Type B pancreatic cell (in vitro differentiated cells): ENCODE measurements at regions not wholly inside any gene's neighbourhood (a gene's known extent, or its start where the extent isn't known, plus 50 kb on each side); places are given as distances from the start of the nearest gene placed in this dataset.

Source experiments
- DNase-seq: peaks from one replicate; pipeline ENCODE4 v3.0.0; 2021; ENCODE audit warnings: mixed read lengths; ENCODE audit not compliant: unreplicated experiment; ENCODE audit errors: extremely low spot score
- H3K27ac Mint-ChIP-seq: 2 replicates; pipeline ENCODE4 v1.8.0; 2021; ENCODE audit warnings: mild to moderate bottlenecking, mixed read lengths
- H3K27me3 Mint-ChIP-seq: 2 replicates; pipeline ENCODE4 v1.8.0; 2021; ENCODE audit warnings: mixed read lengths
- H3K36me3 Mint-ChIP-seq: 2 replicates; pipeline ENCODE4 v1.8.0; 2021; ENCODE audit warnings: mixed read lengths
- H3K4me1 Mint-ChIP-seq: one replicate; pipeline ENCODE4 v1.8.0; 2021; ENCODE audit warnings: mixed read lengths; ENCODE audit not compliant: unreplicated experiment
- H3K4me3 Mint-ChIP-seq: 2 replicates; pipeline ENCODE4 v1.8.0; 2021; ENCODE audit warnings: mild to moderate bottlenecking, mixed read lengths
- H3K9me3 Mint-ChIP-seq: 2 replicates; pipeline ENCODE4 v1.8.0; 2021; ENCODE audit warnings: mixed read lengths
- TF ChIP-seq, protein P1 (sequence below): fragments of 200-600 bp; sonication (generic); conservative IDR thresholded peaks from 2 replicates; pipeline ENCODE4 v1.5.0; 2021; ENCODE audit warnings: antibody characterized with exemption, mild to moderate bottlenecking

DNA sequence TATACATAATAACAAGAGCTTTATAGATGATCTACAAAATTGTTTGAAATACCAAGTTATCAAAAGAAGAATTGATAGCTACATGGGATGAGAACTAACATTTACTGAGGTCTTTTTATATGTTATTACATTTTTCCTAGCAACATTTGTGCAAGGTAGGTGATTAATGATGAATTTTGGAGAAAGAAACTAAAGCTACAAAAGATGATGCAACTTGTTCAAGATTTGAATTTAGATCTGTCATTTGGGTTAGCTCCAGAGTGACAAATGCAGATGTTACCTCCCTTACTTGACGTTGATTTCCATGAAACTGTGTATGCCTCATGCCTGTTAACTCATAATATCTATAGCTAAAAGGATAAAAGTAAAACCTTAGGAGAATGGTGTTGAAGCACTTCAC, 84.5 kb upstream of the EYA4 start:
- no peak for DNase-seq
- H3K4me3 Mint-ChIP-seq: no peak overlapping the region
- TF ChIP-seq, protein P1, sequence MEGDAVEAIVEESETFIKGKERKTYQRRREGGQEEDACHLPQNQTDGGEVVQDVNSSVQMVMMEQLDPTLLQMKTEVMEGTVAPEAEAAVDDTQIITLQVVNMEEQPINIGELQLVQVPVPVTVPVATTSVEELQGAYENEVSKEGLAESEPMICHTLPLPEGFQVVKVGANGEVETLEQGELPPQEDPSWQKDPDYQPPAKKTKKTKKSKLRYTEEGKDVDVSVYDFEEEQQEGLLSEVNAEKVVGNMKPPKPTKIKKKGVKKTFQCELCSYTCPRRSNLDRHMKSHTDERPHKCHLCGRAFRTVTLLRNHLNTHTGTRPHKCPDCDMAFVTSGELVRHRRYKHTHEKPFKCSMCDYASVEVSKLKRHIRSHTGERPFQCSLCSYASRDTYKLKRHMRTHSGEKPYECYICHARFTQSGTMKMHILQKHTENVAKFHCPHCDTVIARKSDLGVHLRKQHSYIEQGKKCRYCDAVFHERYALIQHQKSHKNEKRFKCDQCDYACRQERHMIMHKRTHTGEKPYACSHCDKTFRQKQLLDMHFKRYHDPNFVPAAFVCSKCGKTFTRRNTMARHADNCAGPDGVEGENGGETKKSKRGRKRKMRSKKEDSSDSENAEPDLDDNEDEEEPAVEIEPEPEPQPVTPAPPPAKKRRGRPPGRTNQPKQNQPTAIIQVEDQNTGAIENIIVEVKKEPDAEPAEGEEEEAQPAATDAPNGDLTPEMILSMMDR: no peak
- peaks cover 13% of the 10 kb centered on the region for H3K9me3 Mint-ChIP-seq
- no peaks in the 10 kb centered on the region for H3K36me3 Mint-ChIP-seq
- no peak overlapping the region for H3K27ac Mint-ChIP-seq
- H3K27me3 Mint-ChIP-seq: peaks cover 12% of the 10 kb centered on the region
- peaks cover 17% of the 10 kb centered on the region for H3K4me1 Mint-ChIP-seq

DNA sequence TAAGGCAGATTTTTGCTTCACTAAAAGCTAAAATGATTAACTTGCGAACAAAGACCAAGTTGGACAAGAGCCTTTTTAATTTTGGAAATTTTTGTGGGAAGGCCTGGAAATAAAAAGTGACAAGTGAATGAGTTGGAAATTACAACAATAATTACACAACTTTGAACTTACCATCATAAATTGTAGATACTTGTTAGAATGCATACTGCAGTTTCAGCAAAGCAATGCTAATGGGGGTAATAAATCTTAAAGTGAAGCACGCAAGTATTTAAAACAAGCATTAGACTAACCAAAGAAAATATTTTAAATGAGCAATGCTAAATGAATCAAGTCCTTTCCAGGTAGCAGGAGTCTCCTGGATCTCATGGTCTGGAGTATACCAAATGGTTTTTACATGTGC, 83.2 kb upstream of the EYA4 start:
- DNase-seq: no peak
- no peaks in the 10 kb centered on the region for H3K36me3 Mint-ChIP-seq
- peaks cover 5% of the 10 kb centered on the region for H3K27me3 Mint-ChIP-seq
- peaks cover 5% of the 10 kb centered on the region for H3K9me3 Mint-ChIP-seq
- TF ChIP-seq, protein P1: no peak
- no peak overlapping the region for H3K27ac Mint-ChIP-seq
- H3K4me3 Mint-ChIP-seq: no peak overlapping the region
- H3K4me1 Mint-ChIP-seq: peaks cover 17% of the 10 kb centered on the region

DNA sequence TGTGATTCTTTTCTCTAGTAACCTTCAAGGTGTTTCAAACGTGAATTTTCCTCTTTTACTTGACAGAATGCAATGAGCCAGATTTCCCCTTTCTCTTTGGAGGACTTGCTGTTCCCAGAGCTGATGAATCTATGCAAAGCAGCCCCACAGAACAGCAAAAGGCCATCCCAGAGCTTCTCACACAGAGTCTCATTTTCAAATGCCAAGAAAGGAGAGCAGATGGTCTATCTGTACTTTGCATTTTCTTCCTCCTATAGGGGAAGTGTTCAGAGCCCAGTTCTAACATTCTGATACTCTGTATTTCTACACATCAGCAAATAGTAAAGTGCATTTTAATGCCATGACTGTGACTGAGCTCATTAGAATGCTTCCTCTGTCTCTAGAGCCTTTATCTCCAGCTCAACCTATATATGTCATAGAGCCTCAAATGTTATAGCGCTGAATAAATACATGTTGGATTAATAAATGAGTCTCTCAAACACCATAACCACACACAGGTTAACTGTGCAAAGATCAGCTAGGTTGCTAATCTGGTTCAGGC, 81.8 kb upstream of the EYA4 start:
- Mint-ChIP-seq H3K27ac (no peak overlapping the region), H3K9me3 (no peaks in the 10 kb centered on the region), H3K36me3 (no peaks in the 10 kb centered on the region), H3K27me3 (peaks cover 8% of the 10 kb centered on the region), H3K4me1 (peaks cover 17% of the 10 kb centered on the region), H3K4me3 (no peak overlapping the region)
- DNase-seq: no peak
- TF ChIP-seq, protein P1: no peak

DNA sequence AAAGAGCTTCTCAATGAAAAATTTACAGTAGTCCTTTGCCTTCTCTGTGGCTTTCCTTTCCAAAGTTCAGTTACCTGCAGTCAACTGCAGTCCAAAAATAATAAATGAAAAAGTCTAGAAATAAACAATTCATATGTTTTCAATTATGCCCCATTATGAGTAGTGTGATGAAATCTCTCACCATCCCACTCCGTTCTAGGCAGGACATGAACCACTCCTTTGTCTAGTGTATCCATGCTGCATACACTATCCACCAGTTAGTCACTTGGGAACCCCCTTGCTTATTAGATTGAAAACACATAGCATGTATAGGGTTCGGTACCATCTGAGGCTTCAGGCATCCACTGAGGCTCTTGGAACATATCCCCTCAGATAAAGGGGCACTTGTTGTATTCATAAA, 80.6 kb upstream of the EYA4 start:
- DNase-seq: no peak
- Mint-ChIP-seq H3K9me3 (no peaks in the 10 kb centered on the region), H3K27me3 (peaks cover 11% of the 10 kb centered on the region), H3K4me3 (no peak overlapping the region), H3K36me3 (no peaks in the 10 kb centered on the region), H3K27ac (no peak overlapping the region), H3K4me1 (peaks cover 17% of the 10 kb centered on the region)
- TF ChIP-seq, protein P1: no peak

DNA sequence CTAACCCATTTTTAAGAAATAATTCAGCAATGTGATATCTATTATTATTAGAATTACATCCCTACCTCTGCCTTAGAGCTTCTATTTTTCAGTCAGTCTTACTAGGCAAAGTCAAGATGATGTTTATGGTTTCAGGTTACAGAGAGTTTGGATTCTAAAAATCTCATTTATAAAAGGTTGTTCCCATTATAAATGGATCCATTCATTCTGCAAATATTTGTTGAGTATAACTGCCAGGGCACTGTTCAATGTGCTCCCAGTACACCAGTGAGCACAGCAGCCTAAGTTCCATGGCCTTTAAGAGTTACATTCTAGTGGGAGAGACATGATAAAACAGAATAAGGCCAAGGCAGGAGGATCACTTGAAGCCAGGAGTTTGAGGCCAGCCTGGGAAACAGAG, 75.9 kb upstream of the EYA4 start:
- Mint-ChIP-seq H3K4me3 (no peak overlapping the region), H3K27me3 (peaks cover 10% of the 10 kb centered on the region), H3K36me3 (no peaks in the 10 kb centered on the region), H3K9me3 (no peaks in the 10 kb centered on the region), H3K4me1 (peaks cover 4% of the 10 kb centered on the region), H3K27ac (no peak overlapping the region)
- TF ChIP-seq, protein P1: no peak
- DNase-seq: no peak

DNA sequence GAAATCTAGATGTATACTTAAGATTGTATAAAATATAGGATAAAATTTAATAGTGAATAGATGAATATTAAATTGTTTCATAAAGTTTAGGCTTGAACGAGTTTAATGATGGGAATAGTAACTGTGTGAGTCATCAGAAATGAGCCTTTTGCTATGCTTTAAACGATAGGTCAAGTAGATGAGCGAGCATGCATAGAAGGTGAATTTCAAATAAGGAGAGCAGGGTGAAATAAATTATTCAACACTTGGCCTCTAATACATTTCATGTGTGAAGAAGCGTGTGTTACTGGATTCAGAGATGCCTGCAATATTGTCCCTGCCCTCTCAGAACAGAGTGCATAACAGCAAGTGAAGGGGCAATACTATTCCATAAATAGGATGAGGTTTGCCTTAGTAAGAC, 74.4 kb upstream of the EYA4 start:
- no peak overlapping the region for H3K27ac Mint-ChIP-seq
- TF ChIP-seq, protein P1: no peak
- H3K27me3 Mint-ChIP-seq: peaks cover 10% of the 10 kb centered on the region
- H3K9me3 Mint-ChIP-seq: no peaks in the 10 kb centered on the region
- DNase-seq: no peak
- no peak overlapping the region for H3K4me3 Mint-ChIP-seq
- no peaks in the 10 kb centered on the region for H3K4me1 Mint-ChIP-seq
- no peaks in the 10 kb centered on the region for H3K36me3 Mint-ChIP-seq
